ENCODE measurements at regions not wholly inside any gene's neighbourhood (a gene's known extent, or its start where the extent isn't known, plus 50 kb on each side); places are given as distances from the start of the nearest gene placed in this dataset.

DNA sequence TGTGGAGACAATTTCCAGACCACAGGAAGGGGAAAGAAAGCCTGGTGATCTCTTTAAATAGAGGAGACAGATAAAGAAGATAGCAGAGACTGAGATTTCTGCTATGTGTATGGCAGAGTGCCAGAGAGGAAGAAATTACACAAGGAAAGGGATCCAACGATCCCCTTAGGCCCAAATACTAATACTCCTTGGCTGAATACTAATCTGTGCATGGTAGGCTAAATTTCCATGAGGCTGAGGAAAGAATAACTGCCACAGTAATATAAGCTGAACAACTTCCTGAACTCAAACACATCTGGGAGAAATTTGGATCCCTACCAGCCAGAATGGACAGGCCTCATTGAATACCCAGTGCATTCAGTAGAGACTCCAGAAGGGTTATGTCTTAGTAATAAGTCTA lies 83.3 kb upstream of the TNFAIP3 start:
- H3K79me2 ChIP-seq (ENCODE audit: low read length): no peaks in the 10 kb centered on the region
- no peak overlapping the region for H3K9ac ChIP-seq (ENCODE audit: low read length)
- H2AFZ ChIP-seq (ENCODE audit: low read length): no peak overlapping the region
- no peaks in the 10 kb centered on the region for H4K20me1 ChIP-seq (ENCODE audit: low read length)
- CTCF ChIA-PET: no interaction called here
- H3K27ac ChIP-seq (ENCODE audit: low read length): no peak overlapping the region
- H3K4me3 ChIP-seq (ENCODE audit: low read length): no peak overlapping the region
- no peaks in the 10 kb centered on the region for H3K27me3 ChIP-seq (ENCODE audit: low read length)
- no peaks in the 10 kb centered on the region for H3K36me3 ChIP-seq (ENCODE audit: low read depth, low read length)
- TF ChIP-seq EZH2phosphoT487 (IDR thresholded peaks at IDR 0.05; ENCODE audit: borderline replicate concordance, low read length) (no peak), EZH2 (IDR thresholded peaks at IDR 0.05; ENCODE audit: low read length, unreplicated experiment) (no peak)
- TF ChIP-seq, protein P1, sequence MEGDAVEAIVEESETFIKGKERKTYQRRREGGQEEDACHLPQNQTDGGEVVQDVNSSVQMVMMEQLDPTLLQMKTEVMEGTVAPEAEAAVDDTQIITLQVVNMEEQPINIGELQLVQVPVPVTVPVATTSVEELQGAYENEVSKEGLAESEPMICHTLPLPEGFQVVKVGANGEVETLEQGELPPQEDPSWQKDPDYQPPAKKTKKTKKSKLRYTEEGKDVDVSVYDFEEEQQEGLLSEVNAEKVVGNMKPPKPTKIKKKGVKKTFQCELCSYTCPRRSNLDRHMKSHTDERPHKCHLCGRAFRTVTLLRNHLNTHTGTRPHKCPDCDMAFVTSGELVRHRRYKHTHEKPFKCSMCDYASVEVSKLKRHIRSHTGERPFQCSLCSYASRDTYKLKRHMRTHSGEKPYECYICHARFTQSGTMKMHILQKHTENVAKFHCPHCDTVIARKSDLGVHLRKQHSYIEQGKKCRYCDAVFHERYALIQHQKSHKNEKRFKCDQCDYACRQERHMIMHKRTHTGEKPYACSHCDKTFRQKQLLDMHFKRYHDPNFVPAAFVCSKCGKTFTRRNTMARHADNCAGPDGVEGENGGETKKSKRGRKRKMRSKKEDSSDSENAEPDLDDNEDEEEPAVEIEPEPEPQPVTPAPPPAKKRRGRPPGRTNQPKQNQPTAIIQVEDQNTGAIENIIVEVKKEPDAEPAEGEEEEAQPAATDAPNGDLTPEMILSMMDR (conservative IDR thresholded peaks at IDR 0.05; ENCODE audit: low read depth, low read length): no peak
- no peak overlapping the region for H3K4me2 ChIP-seq (ENCODE audit: low read length)
- ATAC-seq (no peak), DNase-seq (no peak)
- H3K9me2 ChIP-seq (replicated peaks; ENCODE audit: low read length): no peaks in the 10 kb centered on the region
- H3F3A ChIP-seq (ENCODE audit: low read length, unreplicated experiment): no peaks in the 10 kb centered on the region
- intact Hi-C loops (cut with micrococcal nuclease): no loop called here
- POLR2A ChIA-PET (ENCODE audit: unreplicated experiment): no interaction called here
- BruUV-seq (replicated peaks): no TSS peak
- H3K4me1 ChIP-seq (ENCODE audit: insufficient read depth, low read length): no peaks in the 10 kb centered on the region
- no peaks in the 10 kb centered on the region for H3K9me3 ChIP-seq (ENCODE audit: low read length)

DNA sequence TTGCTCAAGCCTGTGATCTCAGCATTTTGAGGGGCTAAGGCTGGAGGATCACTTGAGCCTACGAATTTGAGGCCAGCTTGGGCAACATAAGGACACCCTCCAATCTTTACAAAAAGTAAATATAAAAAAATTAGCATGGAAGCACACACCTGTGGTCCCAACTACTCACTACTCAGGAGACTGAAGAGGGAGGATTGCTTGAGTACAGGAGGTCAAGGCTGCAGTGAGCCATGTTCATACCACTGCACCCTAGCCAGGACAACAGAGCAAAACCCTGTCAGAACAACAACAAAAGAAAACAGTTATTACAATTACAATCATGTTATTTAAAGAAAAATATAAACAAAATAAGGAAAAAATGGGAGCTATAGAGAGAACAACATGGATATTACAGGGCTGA lies 82.5 kb upstream of the TNFAIP3 start:
- Histone ChIP-seq H3K27me3 (ENCODE audit: low read length) (no peaks in the 10 kb centered on the region), H3K36me3 (ENCODE audit: low read depth, low read length) (no peaks in the 10 kb centered on the region), H3F3A (ENCODE audit: low read length, unreplicated experiment) (no peaks in the 10 kb centered on the region), H2AFZ (ENCODE audit: low read length) (no peak overlapping the region), H3K4me3 (ENCODE audit: low read length) (no peak overlapping the region), H3K9me2 (replicated peaks; ENCODE audit: low read length) (no peaks in the 10 kb centered on the region), H3K79me2 (ENCODE audit: low read length) (no peaks in the 10 kb centered on the region), H3K27ac (ENCODE audit: low read length) (no peak overlapping the region), H3K4me2 (ENCODE audit: low read length) (no peak overlapping the region), H4K20me1 (ENCODE audit: low read length) (no peaks in the 10 kb centered on the region), H3K9ac (ENCODE audit: low read length) (no peak overlapping the region), H3K9me3 (ENCODE audit: low read length) (no peaks in the 10 kb centered on the region), H3K4me1 (ENCODE audit: insufficient read depth, low read length) (no peaks in the 10 kb centered on the region)
- ChIA-PET CTCF (no interaction called here), POLR2A (ENCODE audit: unreplicated experiment) (no interaction called here)
- ATAC-seq (no peak), DNase-seq (no peak)
- intact Hi-C loops (cut with micrococcal nuclease): no loop called here
- BruUV-seq (replicated peaks): no TSS peak
- TF ChIP-seq EZH2 (IDR thresholded peaks at IDR 0.05; ENCODE audit: low read length, unreplicated experiment) (no peak), EZH2phosphoT487 (IDR thresholded peaks at IDR 0.05; ENCODE audit: borderline replicate concordance, low read length) (no peak)
- TF ChIP-seq, protein P1 (conservative IDR thresholded peaks at IDR 0.05; ENCODE audit: low read depth, low read length): no peak

DNA sequence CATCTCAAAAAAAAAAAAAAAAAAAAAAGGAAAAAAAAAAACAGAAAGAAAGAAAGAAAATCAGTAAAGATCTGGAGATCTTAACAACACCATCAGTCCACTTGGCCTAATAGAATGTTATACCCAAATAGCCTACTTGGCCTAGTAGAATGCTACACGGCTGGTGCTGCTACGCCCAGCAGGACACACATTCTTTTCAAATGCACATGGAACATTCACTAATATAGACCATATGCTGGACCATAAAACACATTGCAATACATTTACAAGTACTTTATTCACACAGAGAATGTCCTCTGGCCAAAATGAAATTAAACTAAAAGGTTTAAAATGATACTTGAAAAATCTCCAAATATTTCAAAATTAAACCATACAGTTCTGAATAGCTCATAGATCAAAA lies 80.0 kb upstream of the TNFAIP3 start:
- TF ChIP-seq, protein P1 (conservative IDR thresholded peaks at IDR 0.05; ENCODE audit: low read depth, low read length): no peak
- TF ChIP-seq EZH2 (IDR thresholded peaks at IDR 0.05; ENCODE audit: low read length, unreplicated experiment) (no peak), EZH2phosphoT487 (IDR thresholded peaks at IDR 0.05; ENCODE audit: borderline replicate concordance, low read length) (no peak)

More for the DNA sequence above, 80.0 kb upstream of the TNFAIP3 start:
- DNase-seq: no peak
- Histone ChIP-seq H3K27me3 (ENCODE audit: low read length) (no peaks in the 10 kb centered on the region), H3K79me2 (ENCODE audit: low read length) (no peaks in the 10 kb centered on the region), H3F3A (ENCODE audit: low read length, unreplicated experiment) (no peaks in the 10 kb centered on the region), H3K36me3 (ENCODE audit: low read depth, low read length) (no peaks in the 10 kb centered on the region), H3K4me3 (ENCODE audit: low read length) (no peak overlapping the region), H2AFZ (ENCODE audit: low read length) (no peak overlapping the region), H3K4me2 (ENCODE audit: low read length) (no peak overlapping the region), H3K9me2 (replicated peaks; ENCODE audit: low read length) (no peaks in the 10 kb centered on the region), H3K4me1 (ENCODE audit: insufficient read depth, low read length) (no peaks in the 10 kb centered on the region), H4K20me1 (ENCODE audit: low read length) (no peaks in the 10 kb centered on the region), H3K9me3 (ENCODE audit: low read length) (no peaks in the 10 kb centered on the region), H3K9ac (ENCODE audit: low read length) (no peak overlapping the region), H3K27ac (ENCODE audit: low read length) (no peak overlapping the region)
- ChIA-PET POLR2A (ENCODE audit: unreplicated experiment) (no interaction called here), CTCF (no interaction called here)
- intact Hi-C loops (cut with micrococcal nuclease): no loop called here
- no peak for ATAC-seq
- BruUV-seq (replicated peaks): no TSS peak

All from PC-3 (cell line).